PC-3 (cell line): ENCODE measurements at regions not wholly inside any gene's neighbourhood (a gene's known extent, or its start where the extent isn't known, plus 50 kb on each side); places are given as distances from the start of the nearest gene placed in this dataset.

Source experiments
- EZH2 ChIP-seq: fragments of 300-600 bp; sonication (generic); IDR thresholded peaks from one replicate; pipeline ENCODE4 v1.6.1; 2017; ENCODE audit warnings: antibody characterized with exemption, mild to moderate bottlenecking, low read length; ENCODE audit not compliant: unreplicated experiment
- TF ChIP-seq, protein P1 (sequence below): fragments of 300-600 bp; sonication (generic); conservative IDR thresholded peaks from 2 replicates; pipeline ENCODE4 v1.5.1; 2017; ENCODE audit warnings: antibody characterized with exemption, low read depth, mild to moderate bottlenecking, low read length

DNA sequence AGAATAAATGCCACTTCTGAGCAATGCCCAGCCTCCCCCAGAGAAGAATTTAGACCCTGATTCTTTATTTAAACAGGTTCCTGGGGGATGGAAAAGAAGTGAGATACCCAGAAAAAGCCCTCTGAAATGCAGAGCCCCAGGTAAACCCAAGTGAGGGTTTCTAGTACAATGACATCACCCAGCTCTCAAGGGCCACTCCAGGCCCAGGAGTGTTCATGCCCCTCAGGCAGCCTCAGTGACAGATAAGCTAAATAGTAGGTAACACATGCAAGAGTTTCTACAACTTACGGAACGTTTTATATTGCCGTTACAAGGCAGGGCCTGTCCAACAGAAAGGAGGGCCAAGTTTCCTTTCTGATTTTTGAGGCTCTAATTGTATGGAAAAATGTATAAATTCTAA, 683.7 kb upstream of the SALL1 start:
- TF ChIP-seq, protein P1, sequence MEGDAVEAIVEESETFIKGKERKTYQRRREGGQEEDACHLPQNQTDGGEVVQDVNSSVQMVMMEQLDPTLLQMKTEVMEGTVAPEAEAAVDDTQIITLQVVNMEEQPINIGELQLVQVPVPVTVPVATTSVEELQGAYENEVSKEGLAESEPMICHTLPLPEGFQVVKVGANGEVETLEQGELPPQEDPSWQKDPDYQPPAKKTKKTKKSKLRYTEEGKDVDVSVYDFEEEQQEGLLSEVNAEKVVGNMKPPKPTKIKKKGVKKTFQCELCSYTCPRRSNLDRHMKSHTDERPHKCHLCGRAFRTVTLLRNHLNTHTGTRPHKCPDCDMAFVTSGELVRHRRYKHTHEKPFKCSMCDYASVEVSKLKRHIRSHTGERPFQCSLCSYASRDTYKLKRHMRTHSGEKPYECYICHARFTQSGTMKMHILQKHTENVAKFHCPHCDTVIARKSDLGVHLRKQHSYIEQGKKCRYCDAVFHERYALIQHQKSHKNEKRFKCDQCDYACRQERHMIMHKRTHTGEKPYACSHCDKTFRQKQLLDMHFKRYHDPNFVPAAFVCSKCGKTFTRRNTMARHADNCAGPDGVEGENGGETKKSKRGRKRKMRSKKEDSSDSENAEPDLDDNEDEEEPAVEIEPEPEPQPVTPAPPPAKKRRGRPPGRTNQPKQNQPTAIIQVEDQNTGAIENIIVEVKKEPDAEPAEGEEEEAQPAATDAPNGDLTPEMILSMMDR: no peak
- TF ChIP-seq EZH2: no peak
